Colonic mucosa (tissue), 4 donors: ENCODE measurements at regions not wholly inside any gene's neighbourhood (a gene's known extent, or its start where the extent isn't known, plus 50 kb on each side); places are given as distances from the start of the nearest gene placed in this dataset.

Source experiments
- DNase-seq: peaks from one replicate; pipeline ENCODE4 v3.0.0-alpha.2; 2020
- H3K27ac ChIP-seq: fragments of 200-600 bp; one replicate; pipeline ENCODE4 v1.8.0; 2021
- H3K27me3 ChIP-seq: fragments of 200-600 bp; one replicate; pipeline ENCODE4 v1.8.0; 2021
- H3K36me3 ChIP-seq: fragments of 200-600 bp; one replicate; pipeline ENCODE4 v1.8.0; 2021
- H3K4me1 ChIP-seq: fragments of 200-600 bp; one replicate; pipeline ENCODE4 v1.8.0; 2021; ENCODE audit warnings: mild to moderate bottlenecking
- H3K4me3 ChIP-seq: fragments of 200-600 bp; one replicate; pipeline ENCODE4 v1.8.0; 2021
- H3K9ac ChIP-seq, 2 donors: one replicate each; pipeline ENCODE4 v1.7.0; 2013; ENCODE audit warnings: control low read depth in 2 of 2, low read depth in 2 of 2, low read length in 2 of 2
- H3K9me3 ChIP-seq: fragments of 200-600 bp; one replicate; pipeline ENCODE4 v1.8.0; 2021
- CTCF ChIP-seq: fragments of 200-600 bp; IDR thresholded peaks from one replicate; pipeline ENCODE4 v1.8.0; 2022; ENCODE audit warnings: antibody characterized with exemption, mild to moderate bottlenecking
- intact Hi-C: fragments of 100-400 bp; cut with DNase I; formaldehyde crosslinking; loops from one replicate; pipeline ENCODE4 v1.14.1; 2022
- donor health status: healthy.
- donor health status: DM: no; HTN: no; CAD: no.
- donor health status: DM: no; HTN: no; CAD: no.

- no peak overlapping the region for H3K9ac ChIP-seq
- H3K36me3 ChIP-seq, result no peaks in the 10 kb centered on the region
- no peak for DNase-seq
- intact Hi-C loops, result no loop called here
- no peak overlapping the region for H3K4me3 ChIP-seq
- no peaks in the 10 kb centered on the region for H3K4me1 ChIP-seq
- no peaks in the 10 kb centered on the region for H3K27me3 ChIP-seq
- TF ChIP-seq CTCF, result no peak
- H3K9me3 ChIP-seq, result no peaks in the 10 kb centered on the region
- H3K27ac ChIP-seq, result no peak overlapping the region
Measured at GRCh38 chr5:112068593-112068992, 311.6 kb upstream of the NREP start.

- no peak for TF ChIP-seq CTCF
- no peaks in the 10 kb centered on the region for H3K27me3 ChIP-seq
- no peaks in the 10 kb centered on the region for H3K9me3 ChIP-seq
- no peak overlapping the region for H3K9ac ChIP-seq
- DNase-seq, result no peak
- intact Hi-C loops, result no loop called here
- no peak overlapping the region for H3K27ac ChIP-seq
- H3K4me1 ChIP-seq, result no peaks in the 10 kb centered on the region
- no peaks in the 10 kb centered on the region for H3K36me3 ChIP-seq
- H3K4me3 ChIP-seq, result no peak overlapping the region
Measured at GRCh38 chr5:112065781-112066180, 308.8 kb upstream of the NREP start.

- Histone ChIP-seq H3K4me3 (no peak overlapping the region), H3K9me3 (no peaks in the 10 kb centered on the region), H3K27me3 (no peaks in the 10 kb centered on the region), H3K36me3 (no peaks in the 10 kb centered on the region), H3K27ac (no peak overlapping the region), H3K4me1 (no peaks in the 10 kb centered on the region), H3K9ac (no peak overlapping the region)
- no peak for TF ChIP-seq CTCF
- intact Hi-C loops, result no loop called here
- DNase-seq, result no peak
Measured at GRCh38 chr5:112064956-112065355, 308.0 kb upstream of the NREP start.

GRCh38 chr5:112064271-112064701, 307.3 kb upstream of the NREP start:
- H3K27me3 ChIP-seq, result no peaks in the 10 kb centered on the region
- no peaks in the 10 kb centered on the region for H3K4me1 ChIP-seq
- intact Hi-C loops, result no loop called here
- no peaks in the 10 kb centered on the region for H3K36me3 ChIP-seq
- DNase-seq, result no peak
- no peaks in the 10 kb centered on the region for H3K9me3 ChIP-seq
- H3K9ac ChIP-seq, result no peak overlapping the region
- no peak for TF ChIP-seq CTCF
- H3K27ac ChIP-seq, result no peak overlapping the region
- H3K4me3 ChIP-seq, result no peak overlapping the region

- H3K27ac ChIP-seq, result no peak overlapping the region
- no peak for TF ChIP-seq CTCF
- no peaks in the 10 kb centered on the region for H3K36me3 ChIP-seq
- no peak overlapping the region for H3K9ac ChIP-seq
- intact Hi-C loops, result no loop called here
- H3K27me3 ChIP-seq, result no peaks in the 10 kb centered on the region
- H3K4me1 ChIP-seq, result no peaks in the 10 kb centered on the region
- DNase-seq, result no peak
- no peak overlapping the region for H3K4me3 ChIP-seq
- no peaks in the 10 kb centered on the region for H3K9me3 ChIP-seq
Measured at GRCh38 chr5:112063856-112064255, 306.9 kb upstream of the NREP start.

- DNase-seq, result no peak
- H3K4me3 ChIP-seq, result no peak overlapping the region
- H3K9ac ChIP-seq, result no peak overlapping the region
- no peaks in the 10 kb centered on the region for H3K4me1 ChIP-seq
- no peak overlapping the region for H3K27ac ChIP-seq
- H3K27me3 ChIP-seq, result no peaks in the 10 kb centered on the region
- intact Hi-C loops, result no loop called here
- H3K9me3 ChIP-seq, result no peaks in the 10 kb centered on the region
- no peaks in the 10 kb centered on the region for H3K36me3 ChIP-seq
- TF ChIP-seq CTCF, result no peak
Measured at GRCh38 chr5:112063191-112063590, 306.2 kb upstream of the NREP start.
